AG08396 (cell line): ENCODE measurements at regions not wholly inside any gene's neighbourhood (a gene's known extent, or its start where the extent isn't known, plus 50 kb on each side); places are given as distances from the start of the nearest gene placed in this dataset.

Experiments used
- DNase-seq: peaks from one replicate; pipeline ENCODE4 v3.0.0; 2012; ENCODE audit warnings: low spot score, mixed read lengths

DNA sequence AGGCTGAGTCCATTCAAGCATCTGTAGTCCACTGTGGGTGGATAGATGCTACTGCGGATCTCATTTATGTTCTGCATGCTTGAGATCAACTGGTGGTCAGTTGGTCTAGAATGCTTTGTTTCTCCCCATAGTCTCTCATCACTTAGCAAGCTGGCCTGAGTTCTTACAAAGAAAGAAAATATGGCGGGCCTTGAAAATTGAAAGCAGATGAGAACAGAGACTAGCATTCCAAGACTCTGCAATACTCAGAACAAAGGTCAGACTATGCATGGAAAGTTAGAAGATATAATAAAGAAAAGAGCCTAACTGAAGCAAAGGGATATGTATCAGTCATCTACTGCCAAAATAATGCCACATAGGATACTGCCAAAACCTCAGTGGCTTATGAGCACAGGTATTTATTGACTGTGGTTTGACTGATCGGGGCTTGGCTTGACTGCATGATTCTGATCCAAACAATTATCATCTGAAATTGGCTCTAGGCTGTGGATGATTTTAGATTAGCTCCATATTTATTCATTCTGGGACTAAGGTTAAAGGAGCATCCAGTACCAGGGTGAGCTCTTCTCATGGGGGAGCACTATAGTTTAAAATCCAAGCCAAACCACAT, 258.9 kb downstream of the TAF11L14 start:
- no peak for DNase-seq

GRCh38 chr5:17895288-17896033, 261.2 kb downstream of the TAF11L14 start:
- no peak for DNase-seq

DNA sequence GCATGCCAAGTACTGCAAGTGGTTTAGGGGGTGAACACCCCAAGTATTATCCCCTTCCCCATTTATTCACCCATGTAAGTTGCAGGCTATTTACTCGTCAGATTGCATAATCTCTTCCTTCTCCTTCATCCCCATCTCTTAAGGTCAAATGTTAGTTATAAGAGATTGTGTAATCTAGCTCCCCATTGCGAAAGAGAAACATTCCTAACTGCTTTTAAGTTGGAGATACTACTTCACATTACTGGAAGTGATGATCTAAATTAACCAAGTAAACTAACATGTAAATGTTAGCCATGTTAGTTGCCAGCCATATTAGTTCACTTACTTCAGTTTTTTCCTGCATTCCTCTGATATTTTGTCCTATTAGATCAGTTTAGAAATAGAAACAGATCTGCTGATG, 262.3 kb downstream of the TAF11L14 start:
- no peak for DNase-seq

DNA sequence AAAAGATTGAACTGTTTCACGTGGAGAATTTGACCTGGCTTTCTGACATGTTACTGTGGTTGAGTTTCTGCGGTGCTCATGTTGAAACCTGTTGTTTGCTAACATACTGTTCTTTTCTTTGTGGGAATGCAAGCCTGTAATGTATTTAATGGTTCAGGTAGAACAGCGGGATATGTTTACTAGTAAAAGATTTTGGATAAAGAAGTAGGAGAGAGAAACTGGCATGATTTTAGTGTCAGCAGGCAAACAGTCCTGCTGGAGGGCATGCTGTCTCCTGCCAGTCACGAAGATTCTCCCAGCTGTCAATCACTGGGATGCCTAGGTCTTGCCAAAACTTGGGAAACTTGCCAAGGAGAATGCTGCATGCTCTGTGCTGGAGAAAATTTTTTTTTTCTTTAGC, 263.5 kb downstream of the TAF11L14 start:
- no peak for DNase-seq

DNA sequence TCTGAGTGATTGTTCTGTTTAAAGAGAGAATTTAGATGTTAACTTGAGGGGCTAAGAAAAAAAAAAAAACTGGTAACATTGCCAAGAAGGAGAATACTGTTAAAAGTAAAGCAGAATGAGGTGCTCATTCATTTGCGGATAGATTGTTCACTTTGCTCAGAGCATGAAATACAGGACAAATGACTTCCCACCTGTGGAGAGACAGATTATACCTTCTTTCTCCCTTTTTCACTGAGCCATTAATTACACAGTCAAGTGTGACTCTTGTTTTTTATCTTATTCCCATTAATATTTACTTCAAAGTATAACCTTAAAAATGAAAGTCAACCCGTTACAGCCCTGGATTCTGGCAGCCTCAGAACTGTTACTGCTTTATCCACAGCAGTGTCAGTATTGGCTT, 264.5 kb downstream of the TAF11L14 start:
- DNase-seq, result no peak

- no peak for DNase-seq
Measured at GRCh38 chr5:17907094-17907493, 272.8 kb downstream of the TAF11L14 start.

GRCh38 chr5:17910318-17910717, 276.1 kb downstream of the TAF11L14 start:
- no peak for DNase-seq

- no peak for DNase-seq
Measured at GRCh38 chr5:17912794-17913193, 278.5 kb downstream of the TAF11L14 start.

DNA sequence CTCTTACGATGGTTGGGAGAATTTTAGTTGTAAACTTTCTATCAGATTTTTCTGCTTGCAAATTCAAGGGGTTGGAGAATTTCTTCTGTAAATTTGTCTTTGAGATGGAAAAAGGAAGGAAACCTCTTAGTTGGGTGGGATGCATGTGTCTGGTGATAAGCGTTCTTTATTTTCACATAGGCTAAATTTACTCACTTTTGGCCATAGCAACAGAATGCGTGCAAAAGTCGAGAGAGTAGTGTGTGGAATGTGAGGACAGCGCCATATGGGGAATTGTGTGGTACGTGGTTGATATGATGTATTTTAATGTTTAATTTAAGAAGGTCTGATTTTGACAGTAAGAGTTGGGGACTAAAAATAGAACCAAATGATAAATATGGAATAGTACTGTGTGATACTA, 282.2 kb downstream of the TAF11L14 start:
- DNase-seq, result no peak

DNA sequence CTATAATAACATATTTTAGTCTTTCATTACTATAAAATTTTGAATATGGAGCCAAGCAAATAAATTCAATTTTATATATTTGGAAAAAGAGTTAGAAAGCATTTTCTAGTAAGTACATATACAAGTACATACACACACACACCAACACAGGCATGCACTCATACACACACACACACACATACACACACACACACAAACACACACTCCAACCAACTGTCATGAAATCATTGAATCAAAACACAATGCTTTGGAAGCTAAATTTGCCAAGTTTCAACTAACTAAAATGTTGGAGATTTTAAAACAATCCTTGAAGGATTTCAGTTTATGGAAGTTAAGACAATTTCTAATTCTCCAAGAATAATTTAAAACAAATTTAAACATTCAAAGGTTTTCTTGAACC, 283.2 kb downstream of the TAF11L14 start:
- DNase-seq, result no peak

GRCh38 chr5:17918373-17919104, 284.3 kb downstream of the TAF11L14 start:
- no peak for DNase-seq

- no peak for DNase-seq
Measured at GRCh38 chr5:17925276-17925675, 291.0 kb downstream of the TAF11L14 start.

- no peak for DNase-seq
Measured at GRCh38 chr5:17928581-17928981, 294.3 kb downstream of the TAF11L14 start.

- DNase-seq, result no peak
Measured at GRCh38 chr5:17929171-17929570, 294.9 kb downstream of the TAF11L14 start.

GRCh38 chr5:17930346-17930745, 296.1 kb downstream of the TAF11L14 start:
- DNase-seq, result no peak

DNA sequence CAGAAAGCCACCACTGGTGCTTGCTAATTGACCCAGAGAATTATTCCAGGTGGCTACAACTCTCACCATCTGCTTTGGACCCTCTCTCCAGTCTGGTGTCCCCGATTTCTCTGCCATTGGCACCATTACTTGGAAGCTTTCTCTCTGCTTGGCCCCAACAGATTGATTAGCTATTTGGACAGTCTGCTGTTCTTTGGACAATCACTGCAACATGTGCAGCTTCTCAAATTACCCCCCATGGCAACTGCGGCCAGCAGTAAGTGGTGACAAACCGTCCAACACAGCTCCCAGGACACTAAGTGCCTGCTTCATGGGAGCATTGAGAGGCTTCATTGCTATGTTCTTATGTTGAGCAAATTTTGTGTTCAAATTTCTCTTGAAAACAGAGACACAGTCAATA, 309.8 kb downstream of the TAF11L14 start:
- no peak for DNase-seq

GRCh38 chr5:17947029-17947428, 312.8 kb downstream of the TAF11L14 start:
- DNase-seq, result no peak

- DNase-seq, result no peak
Measured at GRCh38 chr5:17951392-17952169, 317.3 kb downstream of the TAF11L14 start.

GRCh38 chr5:17952231-17952630, 318.0 kb downstream of the TAF11L14 start:
- DNase-seq, result no peak

DNA sequence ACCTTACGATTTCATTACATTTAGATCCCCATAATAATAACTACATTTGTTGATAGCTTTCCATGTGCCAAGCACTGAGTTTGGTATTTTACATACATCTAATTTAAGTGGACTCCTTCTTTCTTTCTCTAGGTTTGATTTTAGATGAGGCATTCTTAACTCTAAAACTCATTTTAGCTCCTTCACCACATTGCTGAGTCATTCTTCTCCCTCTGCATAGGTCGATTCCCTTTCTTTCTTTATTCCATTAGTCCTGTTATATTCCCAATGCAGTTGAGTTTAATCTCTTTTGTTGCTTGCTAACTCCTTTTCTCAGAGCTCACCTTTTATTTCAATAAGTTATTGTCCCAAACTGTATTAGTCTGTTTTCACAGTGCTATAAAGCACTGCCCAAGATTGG, 329.8 kb downstream of the TAF11L14 start:
- no peak for DNase-seq

DNA sequence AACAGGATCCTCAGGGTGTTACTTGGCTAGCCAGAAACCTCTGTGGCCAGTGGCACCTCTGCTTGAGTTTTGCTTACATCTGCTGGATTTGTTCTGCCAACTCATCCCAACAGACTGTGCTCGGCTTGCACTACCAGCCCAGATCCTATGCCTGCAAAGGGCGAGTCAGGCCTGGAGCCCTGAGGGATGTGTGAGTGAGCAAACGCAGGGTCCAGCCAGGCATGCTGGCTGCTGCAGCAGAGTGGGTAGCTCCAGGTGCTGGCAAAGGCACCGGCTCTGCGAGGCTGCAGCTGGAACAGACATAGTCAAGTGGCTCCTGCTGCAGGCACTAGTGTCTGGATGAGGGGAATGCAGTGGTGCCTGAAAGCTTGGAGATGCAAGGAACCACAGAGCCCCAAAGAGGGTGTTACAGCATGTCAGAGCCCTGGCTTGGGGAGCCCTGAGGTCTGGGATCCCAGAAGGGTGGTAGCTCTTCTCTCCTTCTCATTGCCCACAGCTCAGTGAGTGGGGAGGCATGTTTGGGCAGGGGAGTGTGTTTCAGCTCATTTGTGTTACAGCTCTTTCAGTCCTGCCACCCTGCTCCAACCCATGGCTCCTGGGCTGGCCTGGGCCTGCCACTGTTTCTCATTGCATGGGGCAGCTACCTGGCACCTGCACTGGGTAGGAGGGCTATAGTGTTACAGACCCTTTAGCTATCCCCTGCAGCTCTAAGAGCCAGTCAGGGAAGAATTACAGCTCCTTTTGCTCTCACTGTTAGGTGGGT, 332.6 kb downstream of the TAF11L14 start:
- DNase-seq, result no peak

- DNase-seq, result no peak
Measured at GRCh38 chr5:17976404-17976803, 342.1 kb downstream of the TAF11L14 start.
